HG03469 (cell line): ENCODE measurements at regions not wholly inside any gene's neighbourhood (a gene's known extent, or its start where the extent isn't known, plus 50 kb on each side); places are given as distances from the start of the nearest gene placed in this dataset.
"Not testable (repeated sequence)": the region's sequence is repeated elsewhere in the genome, so short reads cannot be mapped to it uniquely, and the experiment has no call there.

Source experiments
- ATAC-seq: cut with Tn5 transposase; IDR thresholded peaks from one replicate; pipeline ENCODE4 v1.9.1; 2021; ENCODE audit warnings: mild to moderate bottlenecking, moderate library complexity, moderate number of reproducible peaks; ENCODE audit not compliant: unreplicated experiment

- ATAC-seq = not testable (repeated sequence)
Measured at GRCh38 chr7:67666359-67666758, 669.7 kb downstream of the TYW1 start.

GRCh38 chr7:67671006-67671548, 674.4 kb downstream of the TYW1 start:
- no peak for ATAC-seq

DNA sequence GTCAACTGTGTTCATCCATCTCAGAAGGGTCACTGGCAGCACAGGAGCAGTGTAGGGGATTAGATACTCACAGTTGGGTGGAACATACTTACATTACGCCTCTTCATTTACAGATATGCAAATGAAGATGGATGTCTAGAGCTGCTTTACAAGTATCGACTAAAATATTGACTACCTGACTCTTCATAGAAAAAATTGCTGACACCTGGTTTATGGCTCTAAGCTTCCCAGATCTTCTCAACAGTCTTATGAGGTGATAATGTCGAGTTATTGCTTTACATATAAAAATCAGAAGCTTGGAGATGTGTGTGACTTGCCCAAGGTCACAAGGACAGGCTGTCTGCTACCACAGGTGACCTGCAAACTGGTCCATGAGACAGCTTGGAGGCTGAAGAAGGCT, 677.2 kb downstream of the TYW1 start:
- ATAC-seq = no peak

GRCh38 chr7:67674862-67675261, 678.2 kb downstream of the TYW1 start:
- ATAC-seq = not testable (repeated sequence)

GRCh38 chr7:67675971-67676370, 679.3 kb downstream of the TYW1 start:
- ATAC-seq = no peak

- no peak for ATAC-seq
Measured at GRCh38 chr7:67678419-67678818, 681.8 kb downstream of the TYW1 start.

DNA sequence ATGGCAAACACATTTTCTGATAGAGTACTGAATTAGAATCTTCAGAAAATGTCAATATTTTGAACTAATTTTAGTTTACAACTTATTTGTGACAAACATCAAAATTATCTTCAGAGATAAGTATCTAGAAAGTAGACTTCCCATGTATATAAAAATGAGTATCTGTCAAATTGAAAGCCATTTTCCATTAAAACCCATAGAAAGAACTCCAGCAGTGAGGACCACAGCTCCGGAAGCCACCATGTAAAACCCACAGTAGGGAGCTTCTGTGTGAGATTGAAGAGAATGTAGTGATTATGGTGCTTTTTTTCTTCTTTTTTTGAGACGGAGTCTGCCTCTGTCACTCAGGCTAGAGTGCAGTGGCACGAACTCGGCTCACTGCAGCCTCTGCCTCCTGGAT, 687.0 kb downstream of the TYW1 start:
- no peak for ATAC-seq

DNA sequence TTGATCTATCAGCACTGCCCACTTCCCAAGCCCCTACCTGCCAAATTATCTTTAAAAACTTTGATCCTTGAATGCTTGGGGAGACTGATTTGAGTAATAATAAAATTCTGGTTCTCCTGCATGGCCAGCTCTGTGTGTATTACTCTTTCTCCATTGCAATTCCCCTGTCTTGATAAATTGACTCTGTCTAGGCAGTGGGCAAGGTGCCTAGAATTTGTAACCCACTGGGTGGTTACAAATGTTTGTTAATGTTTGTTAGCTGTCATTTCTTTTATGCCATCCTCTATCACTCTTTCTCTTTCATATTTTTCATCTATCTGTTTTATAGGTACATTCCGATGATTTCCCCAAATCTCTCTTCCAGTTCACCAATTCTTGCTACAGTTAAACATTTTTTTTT, 694.1 kb downstream of the TYW1 start:
- ATAC-seq = no peak

GRCh38 chr7:67692425-67692824, 695.8 kb downstream of the TYW1 start:
- ATAC-seq = no peak

- no peak for ATAC-seq
Measured at GRCh38 chr7:67696124-67696523, 699.5 kb downstream of the TYW1 start.

- ATAC-seq = no peak
Measured at GRCh38 chr7:67696878-67697277, 700.2 kb downstream of the TYW1 start.

DNA sequence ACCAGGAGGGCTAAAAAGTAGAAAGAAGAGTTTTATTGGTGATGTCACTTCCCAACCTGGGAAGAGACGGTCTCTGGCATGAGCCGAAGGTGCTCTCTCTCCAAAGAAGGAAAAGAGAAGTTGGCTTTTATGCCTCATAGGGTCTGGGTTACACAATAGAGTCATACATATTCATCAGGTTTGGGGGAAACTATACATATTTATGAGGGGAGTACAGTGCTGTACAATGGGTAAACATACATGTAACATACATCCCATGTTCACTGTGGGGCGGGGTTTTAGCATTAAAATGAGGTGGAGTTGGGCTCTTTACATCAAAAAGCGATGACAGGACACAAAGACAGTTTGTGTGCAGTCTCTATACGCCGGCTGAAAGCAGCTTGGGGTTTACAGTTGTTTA, 701.7 kb downstream of the TYW1 start:
- ATAC-seq = no peak

DNA sequence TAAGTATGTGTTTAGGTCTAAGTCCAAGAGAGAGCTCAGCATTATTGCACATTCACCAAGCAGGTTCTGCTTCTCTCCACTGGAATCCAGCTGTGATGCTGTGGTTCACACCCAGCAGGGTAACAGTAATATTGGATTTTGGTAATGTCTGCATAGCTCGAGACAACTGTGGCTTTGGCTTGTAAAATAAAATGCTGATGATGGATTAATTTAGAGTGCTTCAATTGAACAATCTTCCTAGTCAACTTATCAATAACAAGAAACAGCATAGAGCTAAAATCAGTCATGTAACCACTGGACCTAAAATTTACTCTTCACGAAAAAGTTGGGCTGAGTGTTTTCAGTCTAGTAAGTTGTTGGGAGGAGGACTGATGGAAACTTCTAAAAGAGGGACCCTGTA, 709.2 kb downstream of the TYW1 start:
- no peak for ATAC-seq

GRCh38 chr7:67711706-67712105, 715.1 kb downstream of the TYW1 start:
- no peak for ATAC-seq

GRCh38 chr7:67713451-67714056, 716.9 kb downstream of the TYW1 start:
- ATAC-seq = no peak

- ATAC-seq = no peak
Measured at GRCh38 chr7:67716729-67717128, 720.1 kb downstream of the TYW1 start.

DNA sequence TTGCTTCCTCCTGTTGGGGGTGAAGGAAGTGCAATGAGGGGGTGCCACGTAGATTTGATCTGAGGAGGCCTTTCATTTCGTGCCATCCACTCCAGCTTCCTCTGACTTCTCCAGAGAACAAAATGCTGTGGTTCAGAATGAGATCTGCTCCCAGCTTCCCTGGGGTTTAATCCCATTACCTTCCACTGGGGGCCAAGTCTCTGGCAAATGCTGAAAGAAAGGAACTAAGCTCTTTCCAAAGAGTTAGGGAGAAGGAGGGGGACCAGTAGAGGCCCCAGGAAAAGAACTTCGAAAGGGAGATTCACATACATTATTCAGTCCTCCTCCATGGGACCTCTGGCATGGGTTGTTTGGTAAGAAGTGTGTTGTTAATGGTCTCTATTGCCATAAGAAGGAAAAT, 727.0 kb downstream of the TYW1 start:
- ATAC-seq = no peak

DNA sequence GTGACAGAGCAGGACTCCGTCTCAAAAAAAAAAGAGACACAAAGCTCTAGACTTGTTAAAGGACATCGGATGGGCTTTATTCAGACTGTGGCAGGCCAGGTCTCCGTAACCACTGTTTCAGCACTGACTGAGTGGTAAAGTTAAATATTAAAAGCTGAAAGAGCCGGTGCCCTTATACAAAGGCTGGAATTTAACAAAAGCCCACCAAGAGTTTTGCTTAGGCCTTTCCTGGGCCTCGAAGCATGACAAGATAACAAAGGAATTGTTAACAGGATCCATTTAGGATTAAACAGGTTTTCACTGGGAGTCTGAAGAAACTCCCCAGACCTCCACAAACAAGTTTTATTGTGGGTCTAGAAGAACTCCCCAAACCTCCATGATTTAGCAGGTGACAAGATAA, 727.8 kb downstream of the TYW1 start:
- ATAC-seq = no peak

GRCh38 chr7:67724955-67725354, 728.3 kb downstream of the TYW1 start:
- no peak for ATAC-seq

- no peak for ATAC-seq
Measured at GRCh38 chr7:67725423-67725822, 728.8 kb downstream of the TYW1 start.

GRCh38 chr7:67729771-67730170, 733.1 kb downstream of the TYW1 start:
- no peak for ATAC-seq

- no peak for ATAC-seq
Measured at GRCh38 chr7:67731704-67732103, 735.1 kb downstream of the TYW1 start.

GRCh38 chr7:67732898-67733297, 736.3 kb downstream of the TYW1 start:
- no peak for ATAC-seq
